LNCAP (cell line): ENCODE measurements at regions not wholly inside any gene's neighbourhood (a gene's known extent, or its start where the extent isn't known, plus 50 kb on each side); places are given as distances from the start of the nearest gene placed in this dataset.

Source experiments
- TF ChIP-seq, protein P1 (sequence below): fragments of 450-650 bp; IDR thresholded peaks from 2 replicates; pipeline ENCODE4 v1.5.1; 2017; ENCODE audit warnings: mild to moderate bottlenecking

DNA sequence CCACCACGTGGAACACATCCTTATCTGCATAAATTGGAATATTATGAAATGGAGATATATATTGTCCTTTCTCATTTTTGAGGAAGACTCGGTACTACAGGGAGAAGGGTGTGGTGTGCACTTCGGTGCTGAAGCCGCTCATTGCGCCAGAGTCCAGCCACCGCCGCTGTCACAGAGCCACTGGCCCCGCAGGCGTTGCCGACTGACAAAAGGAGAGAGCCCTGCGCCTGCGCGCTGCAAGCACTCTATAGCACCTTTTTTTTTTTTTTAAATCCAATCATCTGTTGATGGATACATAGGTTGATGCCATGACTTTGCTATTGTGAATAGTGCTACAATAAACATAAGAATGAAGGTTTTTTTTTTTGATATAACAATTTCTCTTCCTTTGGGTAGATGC lies 130.0 kb upstream of the TBC1D5 start:
- TF ChIP-seq, protein P1, sequence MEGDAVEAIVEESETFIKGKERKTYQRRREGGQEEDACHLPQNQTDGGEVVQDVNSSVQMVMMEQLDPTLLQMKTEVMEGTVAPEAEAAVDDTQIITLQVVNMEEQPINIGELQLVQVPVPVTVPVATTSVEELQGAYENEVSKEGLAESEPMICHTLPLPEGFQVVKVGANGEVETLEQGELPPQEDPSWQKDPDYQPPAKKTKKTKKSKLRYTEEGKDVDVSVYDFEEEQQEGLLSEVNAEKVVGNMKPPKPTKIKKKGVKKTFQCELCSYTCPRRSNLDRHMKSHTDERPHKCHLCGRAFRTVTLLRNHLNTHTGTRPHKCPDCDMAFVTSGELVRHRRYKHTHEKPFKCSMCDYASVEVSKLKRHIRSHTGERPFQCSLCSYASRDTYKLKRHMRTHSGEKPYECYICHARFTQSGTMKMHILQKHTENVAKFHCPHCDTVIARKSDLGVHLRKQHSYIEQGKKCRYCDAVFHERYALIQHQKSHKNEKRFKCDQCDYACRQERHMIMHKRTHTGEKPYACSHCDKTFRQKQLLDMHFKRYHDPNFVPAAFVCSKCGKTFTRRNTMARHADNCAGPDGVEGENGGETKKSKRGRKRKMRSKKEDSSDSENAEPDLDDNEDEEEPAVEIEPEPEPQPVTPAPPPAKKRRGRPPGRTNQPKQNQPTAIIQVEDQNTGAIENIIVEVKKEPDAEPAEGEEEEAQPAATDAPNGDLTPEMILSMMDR: no peak

DNA sequence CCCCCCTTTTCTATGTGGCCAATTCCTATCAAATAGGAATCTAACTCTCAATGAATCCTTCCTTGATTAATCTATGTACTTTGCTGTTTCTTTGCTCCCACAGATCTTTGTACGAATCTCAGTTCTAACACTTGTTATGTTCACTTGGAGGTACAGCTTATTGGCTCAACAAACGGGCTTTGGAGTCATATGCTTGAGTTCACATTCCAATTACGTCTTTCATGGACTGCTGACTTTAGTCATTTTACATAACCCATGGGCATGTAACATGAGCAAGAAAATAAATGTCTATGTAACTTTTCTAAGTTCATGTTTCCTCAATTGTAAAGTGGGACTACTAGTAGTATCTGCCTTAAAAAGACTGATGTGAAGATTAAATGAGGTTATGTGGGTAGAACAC lies 123.2 kb upstream of the TBC1D5 start:
- TF ChIP-seq, protein P1: no peak

DNA sequence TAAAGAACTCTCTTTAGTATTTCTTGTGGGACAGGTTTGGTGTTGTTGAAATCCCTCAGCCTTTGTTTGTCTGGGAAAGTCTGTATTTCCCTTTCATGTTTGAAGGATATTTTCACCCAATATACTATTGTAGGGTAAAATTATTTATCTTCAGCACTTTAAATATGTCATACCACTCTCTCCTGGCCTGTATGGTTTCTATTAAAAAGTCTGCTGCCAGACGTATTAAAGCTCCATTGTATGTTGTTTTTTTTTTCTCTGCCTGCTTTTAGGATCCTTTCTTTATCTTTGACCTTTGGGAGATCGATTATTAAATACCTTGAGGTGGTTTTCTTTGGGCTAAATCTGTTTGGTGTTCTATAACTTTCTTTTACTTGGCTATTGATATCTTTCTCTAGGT lies 119.0 kb upstream of the TBC1D5 start:
- TF ChIP-seq, protein P1: no peak

GRCh38 chr3:17852217-17852616 lies 109.8 kb upstream of the TBC1D5 start:
- TF ChIP-seq, protein P1: no peak

DNA sequence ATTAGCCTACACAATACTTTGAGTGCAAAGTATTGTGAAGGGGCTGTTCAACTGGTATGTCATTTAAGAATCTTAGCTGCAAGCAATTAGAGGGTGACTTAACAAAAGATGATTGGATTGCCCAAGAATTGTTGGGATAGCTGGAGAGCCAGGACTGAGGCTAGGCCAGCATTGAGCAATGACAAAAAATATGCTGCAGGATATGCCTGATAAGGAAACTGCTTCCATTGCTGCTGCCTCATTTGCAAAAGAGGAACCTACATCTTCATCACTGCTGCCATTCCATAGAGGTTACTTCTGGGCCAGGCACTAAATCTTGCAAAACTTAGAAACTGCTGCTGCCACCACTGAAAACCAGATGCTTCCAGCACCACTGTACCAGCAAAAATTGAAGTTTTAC lies 108.0 kb upstream of the TBC1D5 start:
- TF ChIP-seq, protein P1: no peak

GRCh38 chr3:17848102-17848501 lies 105.7 kb upstream of the TBC1D5 start:
- TF ChIP-seq, protein P1: no peak

DNA sequence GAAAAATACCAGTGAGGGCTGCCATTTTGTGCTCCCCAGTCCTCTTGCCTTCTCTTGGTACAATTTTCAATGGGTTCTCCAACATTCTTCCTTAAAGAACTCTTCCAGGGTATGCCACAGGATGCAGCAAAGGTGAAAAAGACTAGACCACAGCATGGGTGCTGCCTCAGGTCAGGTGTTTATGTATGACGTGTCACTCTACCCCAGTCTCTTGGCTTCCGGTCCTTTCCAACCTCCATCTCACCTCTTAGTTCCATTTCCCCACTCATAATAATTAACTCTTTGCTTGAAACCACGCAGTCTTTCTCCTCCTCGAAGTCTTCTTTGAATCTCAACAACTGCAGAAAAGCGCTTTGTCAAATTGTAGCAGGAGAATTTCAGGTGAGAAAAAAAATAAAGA lies 104.7 kb upstream of the TBC1D5 start:
- TF ChIP-seq, protein P1: no peak

DNA sequence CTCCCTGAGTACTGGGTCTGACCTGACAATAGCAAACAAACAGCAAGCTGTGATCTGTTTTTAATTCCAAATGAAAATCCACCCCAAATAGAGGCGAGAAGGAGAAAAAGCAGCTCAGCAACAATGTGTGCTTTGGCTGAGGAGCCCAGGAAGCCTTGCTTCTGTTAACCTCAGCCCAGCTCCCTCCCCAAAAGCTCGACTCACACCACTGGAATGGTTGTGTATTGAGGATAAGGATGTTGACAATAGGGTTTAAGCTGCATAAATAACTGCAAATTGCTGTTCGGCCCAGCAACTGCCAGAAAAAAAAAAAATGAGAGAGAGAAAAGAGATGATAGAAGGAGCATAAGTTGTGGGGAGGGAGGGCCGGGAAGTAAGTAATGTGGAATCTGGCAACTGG lies 104.0 kb upstream of the TBC1D5 start:
- TF ChIP-seq, protein P1: no peak
